Type B pancreatic cell (in vitro differentiated cells): ENCODE measurements at regions not wholly inside any gene's neighbourhood (a gene's known extent, or its start where the extent isn't known, plus 50 kb on each side); places are given as distances from the start of the nearest gene placed in this dataset.

Experiments
- DNase-seq: peaks from one replicate; pipeline ENCODE4 v3.0.0; 2021; ENCODE audit warnings: mixed read lengths; ENCODE audit not compliant: unreplicated experiment; ENCODE audit errors: extremely low spot score
- H3K27ac Mint-ChIP-seq: 2 replicates; pipeline ENCODE4 v1.8.0; 2021; ENCODE audit warnings: mild to moderate bottlenecking, mixed read lengths
- H3K27me3 Mint-ChIP-seq: 2 replicates; pipeline ENCODE4 v1.8.0; 2021; ENCODE audit warnings: mixed read lengths
- H3K36me3 Mint-ChIP-seq: 2 replicates; pipeline ENCODE4 v1.8.0; 2021; ENCODE audit warnings: mixed read lengths
- H3K4me1 Mint-ChIP-seq: one replicate; pipeline ENCODE4 v1.8.0; 2021; ENCODE audit warnings: mixed read lengths; ENCODE audit not compliant: unreplicated experiment
- H3K4me3 Mint-ChIP-seq: 2 replicates; pipeline ENCODE4 v1.8.0; 2021; ENCODE audit warnings: mild to moderate bottlenecking, mixed read lengths
- H3K9me3 Mint-ChIP-seq: 2 replicates; pipeline ENCODE4 v1.8.0; 2021; ENCODE audit warnings: mixed read lengths
- CTCF ChIP-seq: fragments of 200-600 bp; sonication (generic); conservative IDR thresholded peaks from 2 replicates; pipeline ENCODE4 v1.5.0; 2021; ENCODE audit warnings: antibody characterized with exemption, mild to moderate bottlenecking

GRCh38 chr13:84865783-84866221 is 933.4 kb downstream of the SLITRK6 start:
- Mint-ChIP-seq H3K4me1 (no peaks in the 10 kb centered on the region), H3K27ac (no peak overlapping the region), H3K36me3 (no peaks in the 10 kb centered on the region), H3K9me3 (no peaks in the 10 kb centered on the region), H3K4me3 (no peak overlapping the region), H3K27me3 (no peaks in the 10 kb centered on the region)
- no peak for TF ChIP-seq CTCF
- DNase-seq, result no peak

- Mint-ChIP-seq H3K27me3 (no peaks in the 10 kb centered on the region), H3K9me3 (no peaks in the 10 kb centered on the region), H3K4me3 (no peak overlapping the region), H3K4me1 (no peaks in the 10 kb centered on the region), H3K27ac (no peak overlapping the region), H3K36me3 (no peaks in the 10 kb centered on the region)
- TF ChIP-seq CTCF, result no peak
- DNase-seq, result no peak
These were observed 934.9 kb downstream of the SLITRK6 start for GRCh38 chr13:84864341-84864740.

- no peak for TF ChIP-seq CTCF
- DNase-seq, result no peak
- Mint-ChIP-seq H3K36me3 (no peaks in the 10 kb centered on the region), H3K9me3 (peaks cover 9% of the 10 kb centered on the region), H3K4me1 (no peaks in the 10 kb centered on the region), H3K27me3 (no peaks in the 10 kb centered on the region), H3K4me3 (no peak overlapping the region), H3K27ac (no peak overlapping the region)
These were observed 952.1 kb downstream of the SLITRK6 start for GRCh38 chr13:84847107-84847506.

GRCh38 chr13:84845907-84846619 is 953.2 kb downstream of the SLITRK6 start:
- peaks cover 9% of the 10 kb centered on the region for H3K9me3 Mint-ChIP-seq
- no peak for TF ChIP-seq CTCF
- H3K4me3 Mint-ChIP-seq, result no peak overlapping the region
- no peak for DNase-seq
- no peaks in the 10 kb centered on the region for H3K4me1 Mint-ChIP-seq
- no peaks in the 10 kb centered on the region for H3K36me3 Mint-ChIP-seq
- no peak overlapping the region for H3K27ac Mint-ChIP-seq
- no peaks in the 10 kb centered on the region for H3K27me3 Mint-ChIP-seq

GRCh38 chr13:84844473-84844872 is 954.7 kb downstream of the SLITRK6 start:
- H3K4me3 Mint-ChIP-seq, result no peak overlapping the region
- peaks cover 9% of the 10 kb centered on the region for H3K9me3 Mint-ChIP-seq
- H3K4me1 Mint-ChIP-seq, result no peaks in the 10 kb centered on the region
- TF ChIP-seq CTCF, result peak; percentile 79
- no peaks in the 10 kb centered on the region for H3K27me3 Mint-ChIP-seq
- no peak for DNase-seq
- no peaks in the 10 kb centered on the region for H3K36me3 Mint-ChIP-seq
- H3K27ac Mint-ChIP-seq, result no peak overlapping the region
